Ectodermal cell (in vitro differentiated cells): ENCODE measurements at regions not wholly inside any gene's neighbourhood (a gene's known extent, or its start where the extent isn't known, plus 50 kb on each side); places are given as distances from the start of the nearest gene placed in this dataset.

Source experiments
- H3K27ac ChIP-seq: 2 replicates; pipeline ENCODE4 v1.7.0; 2013; ENCODE audit warnings: mild to moderate bottlenecking, low read depth, low read length; ENCODE audit not compliant: insufficient read depth, poor library complexity, severe bottlenecking
- H3K27me3 ChIP-seq: 2 replicates; pipeline ENCODE4 v1.7.0; 2013; ENCODE audit warnings: mild to moderate bottlenecking, low read length; ENCODE audit not compliant: insufficient read depth, control insufficient read depth, poor library complexity, severe bottlenecking
- H3K36me3 ChIP-seq: one replicate; pipeline ENCODE4 v1.7.0; 2013; ENCODE audit warnings: low read length; ENCODE audit not compliant: control insufficient read depth, insufficient read depth
- H3K4me1 ChIP-seq: one replicate; pipeline ENCODE4 v1.7.0; 2013; ENCODE audit warnings: low read length; ENCODE audit not compliant: control insufficient read depth, insufficient read depth
- H3K4me3 ChIP-seq: 2 replicates; pipeline ENCODE4 v1.7.0; 2013; ENCODE audit warnings: low read depth, low read length, control low read depth; ENCODE audit not compliant: insufficient read depth
- H3K9me3 ChIP-seq: 2 replicates; pipeline ENCODE4 v1.7.0; 2013; ENCODE audit warnings: mild to moderate bottlenecking, low read length, moderate library complexity; ENCODE audit not compliant: control insufficient read depth
- WGBS, 2 experiments: methylation state at CpG; one replicate each; pipeline ENCODE4 v1.1.7; 2013; ENCODE audit warnings: missing lambda C conversion rate in 2 of 2; 5-methylcytosine and 5-hydroxymethylcytosine counted together

DNA sequence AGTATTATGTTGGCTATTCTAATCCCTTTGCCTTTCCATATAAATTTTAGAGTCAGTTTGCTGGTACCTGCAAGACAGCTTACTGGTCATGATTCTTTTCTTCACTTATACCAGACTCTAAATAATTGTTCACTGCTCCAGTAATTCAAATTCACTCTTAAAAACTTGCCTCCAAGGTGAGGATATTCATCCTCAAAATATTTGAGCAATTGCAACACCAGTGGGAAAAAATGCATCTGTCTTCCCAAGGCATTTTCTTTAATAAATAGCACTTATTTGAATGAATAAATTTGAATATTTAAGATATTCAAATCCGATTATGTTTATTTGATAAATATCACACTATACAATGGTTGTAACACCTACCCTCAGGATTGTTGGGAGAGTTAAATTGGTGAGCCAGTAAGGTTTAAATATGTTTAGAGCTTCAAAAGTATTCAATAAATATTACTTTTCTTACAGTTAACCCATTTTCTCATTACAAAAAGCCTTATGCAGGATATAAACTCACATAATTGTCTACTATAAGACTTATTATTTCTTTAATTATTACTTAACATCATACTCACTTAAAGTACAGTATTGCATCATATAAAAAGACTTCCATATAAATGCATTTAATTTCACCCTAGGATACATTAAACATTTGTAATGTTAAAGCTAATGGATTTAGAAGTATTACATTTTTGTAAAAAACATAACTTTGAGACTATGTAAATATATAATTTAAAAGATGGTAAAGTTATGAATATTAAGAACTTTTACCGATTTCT is 285.6 kb downstream of the SAMD5 start:
- Histone ChIP-seq H3K9me3 (no peaks in the 10 kb centered on the region), H3K36me3 (no peaks in the 10 kb centered on the region), H3K4me1 (no peaks in the 10 kb centered on the region), H3K27ac (no peak overlapping the region), H3K4me3 (no peak overlapping the region), H3K27me3 (no peaks in the 10 kb centered on the region)
- 96 to 97% methylated on average over 1 of the region's 2 CpGs for WGBS, 2 experiments

DNA sequence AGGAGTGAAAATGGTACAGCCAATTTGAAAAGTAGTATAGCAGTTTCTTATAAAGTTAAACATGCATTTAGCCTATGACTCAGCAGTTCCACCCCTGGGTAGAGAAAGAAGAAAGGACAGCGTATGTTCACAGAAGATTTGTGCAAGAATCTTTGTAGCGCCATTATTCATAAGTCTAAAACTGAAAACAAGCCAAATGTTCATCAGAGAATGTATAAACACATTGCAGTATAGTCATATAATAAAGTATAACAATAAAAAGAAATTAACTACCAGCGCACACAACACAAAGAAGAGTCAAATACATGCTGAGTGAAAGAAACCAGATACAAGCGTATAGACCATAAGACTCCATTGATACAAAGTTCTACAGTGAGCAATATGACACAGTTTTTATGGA is 294.0 kb downstream of the SAMD5 start:
- H3K4me3 ChIP-seq, result no peak overlapping the region
- no peaks in the 10 kb centered on the region for H3K27me3 ChIP-seq
- 93 to 100% methylated on average over 3 of the region's 4 CpGs for WGBS, 2 experiments
- no peak overlapping the region for H3K27ac ChIP-seq
- H3K36me3 ChIP-seq, result no peaks in the 10 kb centered on the region
- no peaks in the 10 kb centered on the region for H3K4me1 ChIP-seq
- no peaks in the 10 kb centered on the region for H3K9me3 ChIP-seq

DNA sequence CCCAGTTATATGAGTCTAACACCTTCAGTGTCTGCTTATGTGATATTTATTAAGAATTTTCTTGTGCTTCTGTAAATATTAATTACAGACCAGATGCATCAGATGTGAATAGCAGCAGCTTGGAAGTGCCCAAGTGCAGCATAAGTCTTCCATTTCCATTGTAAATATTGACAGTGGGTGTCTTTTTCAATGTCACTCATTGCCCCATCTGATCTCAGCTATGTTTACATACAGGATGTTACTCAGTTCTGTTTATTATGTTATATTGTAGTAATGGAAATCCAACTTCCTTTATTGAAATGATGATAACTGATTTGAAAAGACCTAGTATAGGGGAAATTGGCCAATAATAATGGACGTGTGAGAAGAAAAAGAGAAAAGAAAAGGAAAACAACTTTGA is 296.7 kb downstream of the SAMD5 start:
- H3K4me1 ChIP-seq, result no peaks in the 10 kb centered on the region
- WGBS, 2 experiments, result 95 to 97% methylated on average over 1 of the region's 1 CpG

GRCh38 chr6:147806697-147807096 is 298.2 kb downstream of the SAMD5 start:
- Histone ChIP-seq H3K27me3 (no peaks in the 10 kb centered on the region), H3K4me1 (no peaks in the 10 kb centered on the region), H3K4me3 (no peak overlapping the region), H3K9me3 (no peaks in the 10 kb centered on the region), H3K27ac (no peak overlapping the region), H3K36me3 (no peaks in the 10 kb centered on the region)
- WGBS, 2 experiments, result 93 to 100% methylated on average over 1 of the region's 1 CpG

More for the DNA sequence above, 296.7 kb downstream of the SAMD5 start:
- Histone ChIP-seq H3K27me3 (no peaks in the 10 kb centered on the region), H3K36me3 (no peaks in the 10 kb centered on the region), H3K4me3 (no peak overlapping the region), H3K9me3 (no peaks in the 10 kb centered on the region), H3K27ac (no peak overlapping the region)

- WGBS, 2 experiments, result 86 to 100% methylated on average over 3 to 4 of the region's 4 CpGs
- no peaks in the 10 kb centered on the region for H3K9me3 ChIP-seq
These were observed 300.1 kb downstream of the SAMD5 start for GRCh38 chr6:147808640-147809039.

GRCh38 chr6:147811913-147812629 is 303.6 kb downstream of the SAMD5 start:
- H3K27ac ChIP-seq, result no peak overlapping the region
- H3K36me3 ChIP-seq, result no peaks in the 10 kb centered on the region
- H3K27me3 ChIP-seq, result no peaks in the 10 kb centered on the region
- no peak overlapping the region for H3K4me3 ChIP-seq
- no peaks in the 10 kb centered on the region for H3K9me3 ChIP-seq
- 88 to 93% methylated on average over 6 of the region's 6 CpGs for WGBS, 2 experiments
- H3K4me1 ChIP-seq, result no peaks in the 10 kb centered on the region

More at GRCh38 chr6:147808640-147809039, 300.1 kb downstream of the SAMD5 start:
- no peaks in the 10 kb centered on the region for H3K36me3 ChIP-seq
- no peak overlapping the region for H3K4me3 ChIP-seq
- no peaks in the 10 kb centered on the region for H3K27me3 ChIP-seq
- no peak overlapping the region for H3K27ac ChIP-seq
- H3K4me1 ChIP-seq, result no peaks in the 10 kb centered on the region

GRCh38 chr6:147817042-147817689 is 308.7 kb downstream of the SAMD5 start:
- WGBS, 2 experiments, result 96 to 100% methylated on average over 4 of the region's 4 CpGs
- Histone ChIP-seq H3K4me3 (no peak overlapping the region), H3K27ac (no peak overlapping the region)

DNA sequence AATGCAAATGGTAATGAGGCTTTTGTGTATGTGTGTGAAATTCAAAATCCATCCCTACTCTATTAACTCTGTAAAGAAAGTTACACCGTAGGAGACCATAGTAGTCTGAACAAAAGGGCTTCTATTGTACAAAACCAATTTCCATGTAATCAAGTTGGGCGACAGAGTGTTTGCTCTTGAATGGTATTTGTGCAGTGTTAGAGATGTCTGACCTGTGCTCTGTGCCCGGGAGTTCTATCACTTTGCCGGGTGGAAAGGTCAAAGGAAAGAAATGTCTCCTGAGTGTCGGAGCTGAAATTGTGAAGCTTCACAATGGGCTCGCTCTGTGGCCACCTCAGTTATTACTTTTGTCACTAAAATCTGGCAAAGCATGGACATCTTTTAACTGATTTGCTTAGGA is 312.0 kb downstream of the SAMD5 start:
- Histone ChIP-seq H3K27me3 (no peaks in the 10 kb centered on the region), H3K4me1 (peaks cover 17% of the 10 kb centered on the region), H3K27ac (no peak overlapping the region), H3K36me3 (no peaks in the 10 kb centered on the region), H3K4me3 (no peak overlapping the region), H3K9me3 (no peaks in the 10 kb centered on the region)
- WGBS, 2 experiments, result 58 to 61% methylated on average over 6 of the region's 6 CpGs

More at GRCh38 chr6:147817042-147817689, 308.7 kb downstream of the SAMD5 start:
- no peaks in the 10 kb centered on the region for H3K27me3 ChIP-seq
- H3K36me3 ChIP-seq, result no peaks in the 10 kb centered on the region
- no peaks in the 10 kb centered on the region for H3K9me3 ChIP-seq
- H3K4me1 ChIP-seq, result peaks cover 17% of the 10 kb centered on the region

DNA sequence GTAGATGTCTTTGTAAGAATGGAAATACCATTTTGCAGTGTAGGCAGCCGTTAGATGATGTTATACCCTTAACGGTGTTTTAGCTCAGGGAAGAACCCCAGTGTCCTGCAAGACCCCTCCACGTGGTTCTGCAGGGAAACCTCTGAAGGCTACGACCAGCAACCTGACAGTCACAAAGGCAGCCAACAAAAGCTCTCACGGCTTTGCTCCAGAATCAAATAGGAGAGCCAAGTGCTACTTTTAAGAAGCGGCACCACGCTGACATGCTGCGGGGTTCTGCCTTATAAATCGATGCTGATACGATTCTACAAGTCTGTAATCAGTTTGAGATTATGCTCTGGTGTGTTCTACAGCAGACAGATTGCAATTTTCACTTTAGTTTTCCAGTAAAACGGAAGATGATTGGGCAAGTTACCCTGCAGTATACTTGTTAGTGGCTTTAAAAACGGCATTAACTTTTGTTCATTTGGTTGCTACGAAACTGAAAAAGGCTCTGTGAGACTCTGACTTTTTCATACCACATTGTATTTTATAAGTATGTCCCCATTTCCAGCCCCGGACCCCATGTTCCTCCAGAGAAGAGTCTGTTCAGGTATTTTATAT is 312.9 kb downstream of the SAMD5 start:
- no peak overlapping the region for H3K4me3 ChIP-seq
- peaks cover 17% of the 10 kb centered on the region for H3K4me1 ChIP-seq
- no peaks in the 10 kb centered on the region for H3K9me3 ChIP-seq
- no peak overlapping the region for H3K27ac ChIP-seq
- no peaks in the 10 kb centered on the region for H3K36me3 ChIP-seq
- WGBS, 2 experiments, result 64% methylated on average over 13 to 14 of the region's 14 CpGs
- H3K27me3 ChIP-seq, result no peaks in the 10 kb centered on the region

GRCh38 chr6:147823936-147824335 is 315.4 kb downstream of the SAMD5 start:
- Histone ChIP-seq H3K36me3 (no peaks in the 10 kb centered on the region), H3K9me3 (no peaks in the 10 kb centered on the region), H3K27ac (no peak overlapping the region), H3K27me3 (no peaks in the 10 kb centered on the region), H3K4me1 (peaks cover 17% of the 10 kb centered on the region), H3K4me3 (no peak overlapping the region)
- 88 to 93% methylated on average over 2 of the region's 2 CpGs for WGBS, 2 experiments
